A673 (cell line): ENCODE measurements at regions not wholly inside any gene's neighbourhood (a gene's known extent, or its start where the extent isn't known, plus 50 kb on each side); places are given as distances from the start of the nearest gene placed in this dataset.
"Not testable (repeated sequence)": the region's sequence is repeated elsewhere in the genome, so short reads cannot be mapped to it uniquely, and the experiment has no call there.

Experiments
- BruUV-seq: library from RNA; stranded (reverse); fragments of 400-500 nt; replicated peaks from 2 replicates; lab custom pipeline; 2021; lab: Mats Ljungman, UMichigan
- CTCF ChIA-PET: fragments of 300-600 bp; sonication (Branson Sonifier 250); formaldehyde crosslinking; loops from one replicate; lab custom pipeline; 2022; ENCODE audit warnings: antibody characterized with exemption; lab: Charles Lee
- POLR2A ChIA-PET: fragments of 300-600 bp; sonication (Branson Sonifier 250); formaldehyde crosslinking; loops from one replicate; lab custom pipeline; 2022; ENCODE audit warnings: antibody characterized with exemption; ENCODE audit not compliant: low non-redundant PET; lab: Charles Lee
- DNase-seq: peaks from one replicate; pipeline ENCODE4 v3.0.0-alpha.2; 2015; ENCODE audit warnings: low spot score
- H3K27ac ChIP-seq: fragments of 200-600 bp; sonication (generic); 2 replicates; pipeline ENCODE4 v1.5.1; 2016; ENCODE audit warnings: mixed run types, low read depth, mild to moderate bottlenecking, mixed read lengths, antibody characterized with exemption, low read length; ENCODE audit not compliant: poor library complexity, severe bottlenecking
- H3K27me3 ChIP-seq: fragments of 200-600 bp; sonication (generic); replicated peaks from 2 replicates; pipeline ENCODE4 v1.6.1; 2017; ENCODE audit warnings: mixed run types, low read depth, mild to moderate bottlenecking, mixed read lengths, antibody characterized with exemption, low read length; ENCODE audit not compliant: insufficient read depth, poor library complexity
- H3K36me3 ChIP-seq: fragments of 200-600 bp; sonication (generic); 2 replicates; pipeline ENCODE4 v1.6.1; 2016; ENCODE audit warnings: mixed run types, mild to moderate bottlenecking, mixed read lengths, antibody characterized with exemption, low read length; ENCODE audit not compliant: insufficient read depth, poor library complexity, severe bottlenecking
- H3K4me1 ChIP-seq: fragments of 200-600 bp; sonication (generic); 2 replicates; pipeline ENCODE4 v1.6.1; 2017; ENCODE audit warnings: mixed run types, mild to moderate bottlenecking, mixed read lengths, antibody characterized with exemption, low read length; ENCODE audit not compliant: insufficient read depth, poor library complexity, severe bottlenecking
- H3K4me3 ChIP-seq: fragments of 200-600 bp; sonication (generic); 2 replicates; pipeline ENCODE4 v1.5.1; 2016; ENCODE audit warnings: low read depth, mixed run types, mild to moderate bottlenecking, mixed read lengths, low read length; ENCODE audit not compliant: poor library complexity, severe bottlenecking
- H3K9me3 ChIP-seq: fragments of 200-600 bp; sonication (generic); 2 replicates; pipeline ENCODE4 v1.6.1; 2016; ENCODE audit warnings: mixed run types, low read depth, mild to moderate bottlenecking, mixed read lengths, antibody characterized with exemption, low read length; ENCODE audit not compliant: poor library complexity, severe bottlenecking
- CTCF ChIP-seq: fragments of 300-800, 200-600 bp; sonication (generic); conservative IDR thresholded peaks from 2 replicates; pipeline ENCODE4 v1.5.1; 2017; ENCODE audit warnings: low read depth, mild to moderate bottlenecking, antibody characterized with exemption, low read length, moderate library complexity, mixed read lengths
- EZH2 ChIP-seq: fragments of 200-600 bp; sonication (generic); IDR thresholded peaks from 2 replicates; pipeline ENCODE4 v1.6.1; 2017; ENCODE audit warnings: borderline replicate concordance, low read depth, mild to moderate bottlenecking, mixed read lengths, antibody characterized with exemption, low read length; ENCODE audit not compliant: poor library complexity, severe bottlenecking
- intact Hi-C: fragments of 100-400 bp; cut with micrococcal nuclease; formaldehyde crosslinking; loops from one replicate; pipeline ENCODE4 v1.10.0; 2022; ENCODE audit not compliant: unreplicated experiment

GRCh38 chr5:42168091-42168670 lies 243.1 kb downstream of the FBXO4 start:
- Histone ChIP-seq H3K27ac (no peak overlapping the region), H3K4me3 (no peak overlapping the region), H3K27me3 (no peaks in the 10 kb centered on the region), H3K36me3 (no peaks in the 10 kb centered on the region), H3K4me1 (no peaks in the 10 kb centered on the region), H3K9me3 (no peaks in the 10 kb centered on the region)
- CTCF ChIA-PET = no interaction called here
- POLR2A ChIA-PET = no interaction called here
- TF ChIP-seq EZH2 (no peak), CTCF (no peak)
- BruUV-seq = no TSS peak
- no peak for DNase-seq
- intact Hi-C loops = no loop called here

- H3K36me3 ChIP-seq, H3K4me3 ChIP-seq, DNase-seq, H3K9me3 ChIP-seq, CTCF ChIA-PET, H3K4me1 ChIP-seq, POLR2A ChIA-PET, H3K27ac ChIP-seq, intact Hi-C loops, BruUV-seq, H3K27me3 ChIP-seq: not testable (repeated sequence)
Measured at GRCh38 chr5:42176118-42176517, 247.1 kb upstream of the GHR start.

GRCh38 chr5:42179843-42180242 lies 243.4 kb upstream of the GHR start:
- POLR2A ChIA-PET, intact Hi-C loops, H3K9me3 ChIP-seq, DNase-seq, H3K27ac ChIP-seq, H3K27me3 ChIP-seq, H3K4me3 ChIP-seq, H3K4me1 ChIP-seq, H3K36me3 ChIP-seq, BruUV-seq, CTCF ChIA-PET: not testable (repeated sequence)

- TF ChIP-seq CTCF = no peak
- no peak for TF ChIP-seq EZH2
- no peaks in the 10 kb centered on the region for H3K4me1 ChIP-seq
- H3K27ac ChIP-seq = no peak overlapping the region
- no peaks in the 10 kb centered on the region for H3K9me3 ChIP-seq
- no TSS peak for BruUV-seq
- POLR2A ChIA-PET = no interaction called here
- intact Hi-C loops = no loop called here
- peaks cover 3% of the 10 kb centered on the region for H3K27me3 ChIP-seq
- no peak for DNase-seq
- no peaks in the 10 kb centered on the region for H3K36me3 ChIP-seq
- H3K4me3 ChIP-seq = no peak overlapping the region
- CTCF ChIA-PET = no interaction called here
Measured at GRCh38 chr5:42216904-42217303, 206.3 kb upstream of the GHR start.
